Hepatocyte (in vitro differentiated cells): ENCODE measurements at regions not wholly inside any gene's neighbourhood (a gene's known extent, or its start where the extent isn't known, plus 50 kb on each side); places are given as distances from the start of the nearest gene placed in this dataset.

Source experiments
- EZH2 ChIP-seq: fragments of 200-600 bp; sonication (generic); IDR thresholded peaks from 2 replicates; pipeline ENCODE4 v1.6.1; 2016; ENCODE audit warnings: antibody characterized with exemption, mild to moderate bottlenecking, borderline replicate concordance
- TF ChIP-seq, protein P1 (sequence below): fragments of 200-600 bp; sonication (generic); IDR thresholded peaks from 2 replicates; pipeline ENCODE4 v1.5.1; 2016; ENCODE audit warnings: antibody characterized with exemption, mild to moderate bottlenecking; ENCODE audit not compliant: poor library complexity

DNA sequence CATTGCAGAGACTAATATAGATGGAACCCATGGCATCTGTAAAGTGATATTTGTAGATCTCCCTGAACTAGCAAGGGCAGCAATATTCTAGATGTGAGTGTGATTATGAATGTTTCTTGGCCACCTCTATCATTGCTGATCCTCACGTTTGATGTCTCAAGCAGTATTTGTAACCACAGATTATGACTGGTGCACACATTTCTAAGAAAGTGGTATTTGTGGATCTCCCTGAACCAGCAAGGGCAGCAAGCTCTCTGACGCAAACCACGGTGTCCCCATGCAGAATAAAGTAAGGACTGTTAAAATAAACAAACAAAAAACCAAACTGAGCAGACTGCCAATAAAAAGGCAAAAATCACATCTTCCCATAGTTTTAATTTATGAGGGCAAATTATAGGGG is 301.3 kb downstream of the CSNK1G3 start:
- TF ChIP-seq, protein P1, sequence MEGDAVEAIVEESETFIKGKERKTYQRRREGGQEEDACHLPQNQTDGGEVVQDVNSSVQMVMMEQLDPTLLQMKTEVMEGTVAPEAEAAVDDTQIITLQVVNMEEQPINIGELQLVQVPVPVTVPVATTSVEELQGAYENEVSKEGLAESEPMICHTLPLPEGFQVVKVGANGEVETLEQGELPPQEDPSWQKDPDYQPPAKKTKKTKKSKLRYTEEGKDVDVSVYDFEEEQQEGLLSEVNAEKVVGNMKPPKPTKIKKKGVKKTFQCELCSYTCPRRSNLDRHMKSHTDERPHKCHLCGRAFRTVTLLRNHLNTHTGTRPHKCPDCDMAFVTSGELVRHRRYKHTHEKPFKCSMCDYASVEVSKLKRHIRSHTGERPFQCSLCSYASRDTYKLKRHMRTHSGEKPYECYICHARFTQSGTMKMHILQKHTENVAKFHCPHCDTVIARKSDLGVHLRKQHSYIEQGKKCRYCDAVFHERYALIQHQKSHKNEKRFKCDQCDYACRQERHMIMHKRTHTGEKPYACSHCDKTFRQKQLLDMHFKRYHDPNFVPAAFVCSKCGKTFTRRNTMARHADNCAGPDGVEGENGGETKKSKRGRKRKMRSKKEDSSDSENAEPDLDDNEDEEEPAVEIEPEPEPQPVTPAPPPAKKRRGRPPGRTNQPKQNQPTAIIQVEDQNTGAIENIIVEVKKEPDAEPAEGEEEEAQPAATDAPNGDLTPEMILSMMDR: no peak
- TF ChIP-seq EZH2: no peak
